Fibroblast of upper back skin (primary cell): ENCODE measurements at regions not wholly inside any gene's neighbourhood (a gene's known extent, or its start where the extent isn't known, plus 50 kb on each side); places are given as distances from the start of the nearest gene placed in this dataset.

Source experiments
- DNase-seq: peaks from one replicate; pipeline ENCODE4 v3.0.0-alpha.2; 2013

- no peak for DNase-seq
These were observed 799.0 kb downstream of the DACH1 start for GRCh38 chr13:71068041-71068440.

GRCh38 chr13:71067165-71067815, 799.7 kb downstream of the DACH1 start:
- no peak for DNase-seq

- no peak for DNase-seq
These were observed 810.4 kb downstream of the DACH1 start for GRCh38 chr13:71056581-71056980.

DNA sequence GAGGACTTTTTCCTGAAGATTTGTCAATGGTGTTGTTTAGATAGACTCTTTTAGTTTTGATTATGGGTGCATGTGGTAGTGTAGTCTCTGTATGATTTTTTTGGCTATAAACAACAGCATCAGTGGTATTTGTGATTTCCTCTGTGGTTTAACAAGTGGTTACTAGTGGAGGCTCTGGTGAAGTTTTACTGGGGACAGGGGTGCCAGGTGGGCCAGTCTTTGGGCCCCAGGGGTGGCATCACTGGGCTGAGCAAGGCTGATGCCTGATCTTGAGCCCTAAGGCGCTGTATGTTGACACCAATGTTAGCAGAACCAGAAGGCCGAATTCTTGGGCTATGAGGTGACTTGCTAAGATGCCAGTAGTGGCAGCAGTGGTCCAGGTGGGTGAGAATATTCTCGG, 811.4 kb downstream of the DACH1 start:
- no peak for DNase-seq

DNA sequence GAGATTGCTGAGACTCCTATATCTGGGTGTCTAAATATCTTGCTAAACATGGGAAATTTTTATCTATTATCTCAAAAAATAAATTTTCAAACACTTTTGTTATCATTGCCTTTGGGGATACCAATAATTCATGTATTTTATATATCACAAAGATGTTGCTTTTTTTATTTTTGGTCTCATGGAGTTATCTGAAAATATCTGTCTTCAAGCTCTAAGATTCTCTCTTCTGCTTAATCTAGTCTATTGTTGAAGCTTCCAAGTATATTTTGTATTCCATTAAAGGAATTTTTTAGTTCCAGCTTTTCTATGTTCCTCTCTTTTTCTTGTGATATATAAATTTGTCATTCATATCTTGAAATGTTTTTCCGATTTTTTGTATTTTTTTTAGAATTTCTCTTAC, 812.0 kb downstream of the DACH1 start:
- no peak for DNase-seq

GRCh38 chr13:71054358-71054757, 812.6 kb downstream of the DACH1 start:
- no peak for DNase-seq

GRCh38 chr13:71051573-71051972, 815.4 kb downstream of the DACH1 start:
- no peak for DNase-seq

DNA sequence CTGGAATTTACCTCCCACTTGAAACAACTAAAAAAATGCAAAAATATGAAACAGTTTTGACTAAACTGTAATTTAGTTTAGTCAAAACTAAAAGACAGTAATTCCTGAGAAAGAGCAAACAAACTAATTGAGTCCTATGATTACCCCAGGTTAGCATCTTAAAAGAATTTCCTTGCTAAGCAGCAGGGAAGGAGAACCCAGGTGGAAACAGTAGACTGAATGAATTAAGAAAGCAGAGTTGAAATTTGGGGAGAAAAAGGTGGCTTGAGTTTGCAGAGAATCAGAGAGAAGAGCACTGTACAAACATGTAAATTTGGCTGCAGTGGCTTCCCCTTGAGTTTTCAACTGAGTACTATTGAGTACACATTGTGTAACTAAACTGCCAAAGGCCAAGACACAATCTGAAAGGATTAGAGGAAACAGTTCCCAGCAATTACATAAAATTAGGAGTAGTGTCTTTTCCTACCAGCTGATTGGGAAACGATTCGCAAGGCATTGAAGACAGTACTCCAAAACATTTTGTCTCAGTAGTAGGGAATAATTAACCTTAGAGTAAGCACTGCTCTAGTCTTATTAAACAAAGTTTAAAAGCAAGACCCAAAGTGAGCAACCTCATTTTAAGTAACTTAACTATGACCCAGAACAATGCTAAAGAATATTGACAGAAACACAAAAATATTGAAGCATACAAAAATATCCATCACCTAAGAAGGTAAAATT, 820.5 kb downstream of the DACH1 start:
- no peak for DNase-seq

DNA sequence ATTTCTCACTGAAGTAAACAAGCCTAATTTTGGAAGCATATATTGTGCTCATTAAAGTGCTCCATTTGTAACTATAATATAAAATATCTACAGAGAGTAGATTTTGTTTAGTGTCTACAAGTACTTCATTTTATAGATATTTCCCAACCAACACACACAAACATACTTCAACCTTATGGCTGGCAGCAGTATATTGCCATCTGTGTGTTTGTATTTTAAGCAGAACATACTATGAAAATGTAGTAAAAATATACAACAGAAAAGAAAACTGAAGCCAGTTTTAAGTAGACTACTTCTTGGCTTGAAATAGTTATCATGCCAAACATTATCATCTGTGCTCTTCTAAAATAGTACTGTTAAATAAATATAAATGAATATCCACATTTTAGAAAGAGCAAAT, 821.9 kb downstream of the DACH1 start:
- DNase-seq, result no peak

DNA sequence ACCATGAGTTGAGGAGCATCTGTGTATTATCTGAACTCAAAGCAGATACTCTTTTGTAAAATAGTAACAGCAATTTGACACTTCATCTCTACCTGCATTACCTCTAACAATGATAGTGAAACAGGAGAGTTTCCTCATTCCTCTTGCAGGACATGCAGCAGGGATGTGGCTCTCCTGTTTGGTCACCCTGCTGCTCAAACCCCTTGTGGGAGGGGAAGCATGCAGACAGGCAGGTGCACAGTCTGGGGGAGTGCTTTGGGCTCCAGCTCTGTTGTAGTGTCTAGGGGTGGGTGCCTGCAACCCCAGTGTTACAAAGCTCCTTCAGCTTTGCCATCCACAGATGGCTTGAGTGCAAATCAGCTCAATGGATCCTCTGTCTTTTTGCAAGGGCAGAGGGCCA, 827.6 kb downstream of the DACH1 start:
- DNase-seq, result no peak

DNA sequence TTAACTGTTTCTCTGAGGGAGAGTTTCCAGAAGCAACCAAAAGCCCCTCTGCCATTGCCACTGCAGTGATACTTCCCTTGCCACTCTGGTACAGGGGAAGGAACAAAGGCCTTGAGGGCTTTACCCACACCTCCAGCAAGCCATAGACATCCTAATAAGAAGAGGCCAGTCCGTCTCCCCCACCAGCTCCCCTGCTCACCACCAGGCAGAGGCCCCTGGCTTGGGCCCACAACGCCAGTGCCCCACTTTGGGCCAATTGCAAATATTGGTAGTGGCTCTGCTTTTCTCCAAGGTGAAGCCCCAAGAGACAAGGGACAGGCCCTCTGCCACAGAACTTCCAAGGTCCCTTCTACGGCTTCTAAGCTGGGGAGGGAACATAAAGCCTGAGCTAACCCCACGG, 833.0 kb downstream of the DACH1 start:
- DNase-seq, result no peak

DNA sequence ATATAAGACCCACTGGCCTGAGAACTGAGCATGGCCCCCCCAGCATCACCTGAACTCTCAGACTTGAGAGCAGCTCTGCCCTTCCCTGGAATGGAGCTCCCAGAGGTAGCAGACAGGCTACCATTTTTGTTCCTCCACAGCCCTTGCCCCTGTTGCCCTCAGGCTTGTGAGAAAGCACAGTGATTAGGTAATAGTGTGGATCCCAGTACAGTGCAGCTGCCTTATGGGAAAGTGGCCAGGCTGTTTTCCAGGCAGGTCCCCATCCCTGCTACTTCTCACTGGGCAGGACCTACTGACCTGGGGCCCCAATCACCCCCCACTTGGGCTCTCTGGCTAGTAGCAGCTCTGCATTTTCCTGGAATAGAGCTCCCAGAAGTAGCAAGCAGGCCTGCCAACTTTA, 834.0 kb downstream of the DACH1 start:
- DNase-seq, result no peak

DNA sequence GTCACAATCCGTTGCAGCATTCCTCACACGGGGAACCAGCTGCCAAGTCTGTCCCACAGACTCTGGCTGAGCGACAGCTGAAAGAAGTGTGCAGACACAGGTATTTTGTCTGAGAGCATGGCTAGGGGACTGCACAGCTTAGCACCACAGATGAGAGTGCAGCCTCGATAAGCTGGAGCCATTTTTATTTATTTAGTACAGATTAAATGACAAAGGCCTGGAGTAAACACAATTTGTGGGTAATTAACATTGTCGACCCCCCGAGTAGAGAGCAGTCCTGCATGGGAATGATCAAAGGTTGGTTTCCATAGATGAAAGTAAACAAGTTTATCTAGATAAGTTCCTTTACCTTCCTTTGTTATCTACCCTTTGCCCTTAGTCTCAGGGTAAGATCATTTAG, 836.2 kb downstream of the DACH1 start:
- DNase-seq, result no peak

- DNase-seq, result no peak
These were observed 838.1 kb downstream of the DACH1 start for GRCh38 chr13:71028884-71029283.

- DNase-seq, result no peak
These were observed 845.1 kb downstream of the DACH1 start for GRCh38 chr13:71021825-71022422.

- no peak for DNase-seq
These were observed 848.0 kb downstream of the DACH1 start for GRCh38 chr13:71018995-71019394.

GRCh38 chr13:71018544-71018943, 848.5 kb downstream of the DACH1 start:
- no peak for DNase-seq

GRCh38 chr13:71017607-71018006, 849.4 kb downstream of the DACH1 start:
- DNase-seq, result no peak

- no peak for DNase-seq
These were observed 851.5 kb downstream of the DACH1 start for GRCh38 chr13:71015516-71015915.

GRCh38 chr13:71015021-71015420, 852.0 kb downstream of the DACH1 start:
- DNase-seq, result no peak

GRCh38 chr13:71005919-71006318, 861.1 kb downstream of the DACH1 start:
- no peak for DNase-seq

DNA sequence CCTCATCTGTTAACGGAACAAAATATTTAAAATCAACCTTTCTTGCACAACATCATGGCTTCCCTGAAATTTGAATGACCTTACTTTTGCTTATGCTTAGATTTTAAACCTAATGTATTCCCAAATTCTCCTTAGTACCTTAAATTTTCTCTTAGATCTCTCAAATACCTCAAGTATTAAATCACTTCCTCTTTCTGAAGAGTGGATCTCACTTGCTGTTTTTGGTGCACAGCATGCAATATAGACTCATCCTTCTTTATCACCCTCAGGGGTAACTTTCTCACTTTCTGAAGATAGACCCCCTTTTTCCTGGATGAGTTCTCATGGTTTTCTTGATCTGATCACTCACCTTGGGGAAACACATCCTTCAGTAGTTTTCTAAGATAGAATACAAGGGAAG, 871.7 kb downstream of the DACH1 start:
- no peak for DNase-seq

DNA sequence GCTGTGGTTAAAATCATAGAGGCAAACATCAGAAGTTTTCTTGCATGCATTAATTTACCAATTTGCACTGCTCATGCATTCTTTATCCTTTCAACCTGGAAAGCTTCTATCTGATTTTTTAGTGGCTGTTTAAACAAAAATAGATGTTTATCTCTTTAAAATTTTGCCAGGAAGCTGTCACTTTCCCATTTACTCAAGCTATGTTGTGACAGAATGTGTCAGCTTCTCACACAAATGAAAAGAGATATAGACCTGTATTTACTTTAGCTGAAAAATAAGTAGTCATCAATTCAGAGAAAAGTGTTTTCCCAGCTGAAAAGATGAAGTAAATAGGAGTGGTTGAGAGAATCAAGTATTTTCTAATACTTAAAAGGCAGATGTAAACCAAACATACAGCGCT, 872.8 kb downstream of the DACH1 start:
- no peak for DNase-seq

DNA sequence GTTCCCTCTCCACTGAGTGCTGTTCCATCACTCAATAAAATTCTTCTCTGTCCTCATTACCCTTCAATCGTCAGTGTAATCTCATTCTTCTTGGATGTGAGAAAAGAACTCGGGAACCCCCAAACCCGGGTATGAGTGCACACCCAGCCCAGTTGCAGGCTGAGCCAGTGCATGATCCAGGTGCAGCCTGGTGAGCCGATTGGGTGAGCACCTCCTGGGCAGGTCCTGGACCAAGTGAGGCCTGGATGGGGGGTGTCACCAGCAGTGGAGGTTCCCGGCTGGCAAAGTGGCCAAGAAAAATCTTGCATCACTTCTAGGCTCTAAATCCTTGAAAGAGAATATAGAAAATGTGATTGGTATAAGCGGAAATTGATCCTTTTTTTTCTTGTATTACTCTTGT, 878.8 kb upstream of the KLHL1 start:
- no peak for DNase-seq

- no peak for DNase-seq
These were observed 877.1 kb upstream of the KLHL1 start for GRCh38 chr13:70985371-70985770.
